ENCODE measurements at regions not wholly inside any gene's neighbourhood (a gene's known extent, or its start where the extent isn't known, plus 50 kb on each side); places are given as distances from the start of the nearest gene placed in this dataset.

- Histone ChIP-seq H3K27me3 (ENCODE audit: insufficient read depth, low read length) (no peaks in the 10 kb centered on the region), H3K27ac (ENCODE audit: low read depth, low read length) (no peak overlapping the region), H3K4me3 (ENCODE audit: low read depth, low read length) (no peak overlapping the region), H2AFZ (ENCODE audit: low read length, unreplicated experiment) (no peak overlapping the region), H3K36me3 (ENCODE audit: insufficient read depth, low read length) (no peaks in the 10 kb centered on the region), H3K4me1 (ENCODE audit: control insufficient read depth, insufficient read depth, low read length, unreplicated experiment) (no peaks in the 10 kb centered on the region), H3K79me2 (ENCODE audit: control insufficient read depth, insufficient read depth, low read length, unreplicated experiment) (no peaks in the 10 kb centered on the region)
These were observed 541.5 kb upstream of the ZWINT start for GRCh38 chr10:56902554-56902953.

GRCh38 chr10:56895306-56895705, 534.2 kb upstream of the ZWINT start:
- H3K36me3 ChIP-seq (ENCODE audit: insufficient read depth, low read length), result no peaks in the 10 kb centered on the region
- no peaks in the 10 kb centered on the region for H3K27me3 ChIP-seq (ENCODE audit: insufficient read depth, low read length)
- no peak overlapping the region for H2AFZ ChIP-seq (ENCODE audit: low read length, unreplicated experiment)
- H3K27ac ChIP-seq (ENCODE audit: low read depth, low read length), result no peak overlapping the region
- H3K4me1 ChIP-seq (ENCODE audit: control insufficient read depth, insufficient read depth, low read length, unreplicated experiment), result no peaks in the 10 kb centered on the region
- H3K79me2 ChIP-seq (ENCODE audit: control insufficient read depth, insufficient read depth, low read length, unreplicated experiment), result no peaks in the 10 kb centered on the region
- no peak overlapping the region for H3K4me3 ChIP-seq (ENCODE audit: low read depth, low read length)

- Histone ChIP-seq H3K79me2 (ENCODE audit: control insufficient read depth, insufficient read depth, low read length, unreplicated experiment) (no peaks in the 10 kb centered on the region), H3K4me1 (ENCODE audit: control insufficient read depth, insufficient read depth, low read length, unreplicated experiment) (no peaks in the 10 kb centered on the region), H3K36me3 (ENCODE audit: insufficient read depth, low read length) (no peaks in the 10 kb centered on the region), H3K27me3 (ENCODE audit: insufficient read depth, low read length) (no peaks in the 10 kb centered on the region), H3K27ac (ENCODE audit: low read depth, low read length) (no peak overlapping the region), H3K4me3 (ENCODE audit: low read depth, low read length) (no peak overlapping the region), H2AFZ (ENCODE audit: low read length, unreplicated experiment) (no peak overlapping the region)
These were observed 520.2 kb upstream of the ZWINT start for GRCh38 chr10:56881218-56881617.

DNA sequence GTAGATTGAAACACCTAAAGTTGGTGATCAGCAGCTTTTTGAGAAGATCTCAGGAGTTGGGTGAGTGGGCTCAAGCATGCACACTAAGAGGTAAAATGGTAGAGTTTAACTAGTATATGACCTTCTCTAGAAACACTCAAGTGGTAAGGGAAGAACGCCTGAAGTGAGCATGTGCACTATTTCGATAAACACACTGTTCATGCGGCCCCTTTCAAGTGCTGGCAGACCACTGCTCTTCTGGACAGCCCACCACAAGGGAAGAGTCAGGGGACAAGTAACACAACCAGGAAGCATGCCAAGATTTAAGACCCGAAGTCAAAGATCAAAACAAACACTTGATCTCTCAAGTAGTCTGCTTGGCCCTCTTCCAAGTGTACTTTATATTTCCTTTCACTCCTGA, 519.5 kb upstream of the ZWINT start:
- Histone ChIP-seq H3K79me2 (ENCODE audit: control insufficient read depth, insufficient read depth, low read length, unreplicated experiment) (no peaks in the 10 kb centered on the region), H3K36me3 (ENCODE audit: insufficient read depth, low read length) (no peaks in the 10 kb centered on the region), H3K27ac (ENCODE audit: low read depth, low read length) (no peak overlapping the region), H3K27me3 (ENCODE audit: insufficient read depth, low read length) (no peaks in the 10 kb centered on the region), H2AFZ (ENCODE audit: low read length, unreplicated experiment) (no peak overlapping the region), H3K4me1 (ENCODE audit: control insufficient read depth, insufficient read depth, low read length, unreplicated experiment) (no peaks in the 10 kb centered on the region), H3K4me3 (ENCODE audit: low read depth, low read length) (no peak overlapping the region)

DNA sequence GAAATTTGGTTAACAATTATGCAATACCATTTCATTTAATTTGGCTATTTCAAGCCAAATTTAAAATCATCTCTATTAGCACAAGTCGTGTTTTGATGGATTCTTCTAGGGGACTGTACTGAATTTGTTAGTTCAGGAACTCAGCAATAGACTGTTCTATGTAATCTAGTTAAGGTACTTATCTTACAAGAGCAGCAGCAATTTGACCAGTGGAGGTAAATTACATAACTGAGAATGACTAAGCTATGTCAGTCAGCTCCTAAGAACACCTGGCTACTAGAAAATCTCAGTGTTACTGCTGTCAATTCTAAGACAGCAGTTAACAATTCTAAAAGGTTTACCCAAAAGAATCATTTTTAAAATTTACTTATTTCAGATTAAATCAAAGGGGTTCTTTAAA, 513.9 kb upstream of the ZWINT start:
- H3K4me1 ChIP-seq (ENCODE audit: control insufficient read depth, insufficient read depth, low read length, unreplicated experiment), result no peaks in the 10 kb centered on the region
- no peaks in the 10 kb centered on the region for H3K27me3 ChIP-seq (ENCODE audit: insufficient read depth, low read length)
- no peak overlapping the region for H2AFZ ChIP-seq (ENCODE audit: low read length, unreplicated experiment)
- no peaks in the 10 kb centered on the region for H3K36me3 ChIP-seq (ENCODE audit: insufficient read depth, low read length)
- no peak overlapping the region for H3K27ac ChIP-seq (ENCODE audit: low read depth, low read length)
- H3K4me3 ChIP-seq (ENCODE audit: low read depth, low read length), result no peak overlapping the region
- no peaks in the 10 kb centered on the region for H3K79me2 ChIP-seq (ENCODE audit: control insufficient read depth, insufficient read depth, low read length, unreplicated experiment)

- H3K4me1 ChIP-seq (ENCODE audit: control insufficient read depth, insufficient read depth, low read length, unreplicated experiment), result no peaks in the 10 kb centered on the region
- no peaks in the 10 kb centered on the region for H3K36me3 ChIP-seq (ENCODE audit: insufficient read depth, low read length)
- H3K4me3 ChIP-seq (ENCODE audit: low read depth, low read length), result no peak overlapping the region
- H2AFZ ChIP-seq (ENCODE audit: low read length, unreplicated experiment), result no peak overlapping the region
- no peaks in the 10 kb centered on the region for H3K79me2 ChIP-seq (ENCODE audit: control insufficient read depth, insufficient read depth, low read length, unreplicated experiment)
- H3K27ac ChIP-seq (ENCODE audit: low read depth, low read length), result no peak overlapping the region
- H3K27me3 ChIP-seq (ENCODE audit: insufficient read depth, low read length), result no peaks in the 10 kb centered on the region
These were observed 510.2 kb upstream of the ZWINT start for GRCh38 chr10:56871160-56871668.

DNA sequence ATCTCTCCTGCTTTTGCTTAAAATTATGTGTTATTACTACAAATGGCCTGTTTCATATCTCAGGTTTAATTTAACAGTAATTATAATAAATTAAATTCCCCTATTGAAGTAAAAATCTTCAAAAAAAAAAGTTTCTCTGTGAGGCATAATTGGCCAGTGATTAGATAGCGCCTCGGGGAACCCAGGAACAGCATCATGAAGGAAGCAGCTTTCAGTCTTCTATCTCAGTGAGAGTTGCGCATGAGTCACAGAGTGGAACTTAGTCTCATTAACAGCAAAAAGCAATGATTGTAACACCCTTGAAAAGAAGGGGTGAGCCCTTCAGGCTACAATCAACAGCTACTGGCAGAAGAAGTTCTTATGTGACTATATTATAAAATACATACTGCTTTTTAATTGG, 506.2 kb upstream of the ZWINT start:
- Histone ChIP-seq H3K4me3 (ENCODE audit: low read depth, low read length) (no peak overlapping the region), H3K36me3 (ENCODE audit: insufficient read depth, low read length) (no peaks in the 10 kb centered on the region), H3K4me1 (ENCODE audit: control insufficient read depth, insufficient read depth, low read length, unreplicated experiment) (no peaks in the 10 kb centered on the region), H3K27ac (ENCODE audit: low read depth, low read length) (no peak overlapping the region), H2AFZ (ENCODE audit: low read length, unreplicated experiment) (no peak overlapping the region), H3K27me3 (ENCODE audit: insufficient read depth, low read length) (no peaks in the 10 kb centered on the region), H3K79me2 (ENCODE audit: control insufficient read depth, insufficient read depth, low read length, unreplicated experiment) (no peaks in the 10 kb centered on the region)

DNA sequence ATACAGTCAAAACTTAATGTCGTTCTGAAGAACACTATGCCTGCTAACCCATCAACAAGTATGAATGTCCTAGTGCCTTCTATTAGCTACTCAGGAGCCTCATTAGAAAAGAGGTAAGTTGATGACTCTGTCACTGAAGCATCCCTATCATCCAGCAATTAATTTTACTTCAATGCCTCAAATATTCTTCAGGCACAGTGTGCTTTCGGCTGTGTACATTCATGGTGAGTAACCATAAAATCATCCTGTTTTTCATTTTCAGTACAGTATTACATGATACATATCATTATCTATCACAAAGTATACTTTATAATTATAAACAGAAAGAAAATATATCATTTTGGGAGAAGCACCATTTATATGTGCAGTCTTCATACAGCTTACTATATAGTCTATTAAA, 495.5 kb upstream of the ZWINT start:
- no peaks in the 10 kb centered on the region for H3K36me3 ChIP-seq (ENCODE audit: insufficient read depth, low read length)
- no peaks in the 10 kb centered on the region for H3K79me2 ChIP-seq (ENCODE audit: control insufficient read depth, insufficient read depth, low read length, unreplicated experiment)
- H2AFZ ChIP-seq (ENCODE audit: low read length, unreplicated experiment), result no peak overlapping the region
- H3K4me1 ChIP-seq (ENCODE audit: control insufficient read depth, insufficient read depth, low read length, unreplicated experiment), result no peaks in the 10 kb centered on the region
- no peaks in the 10 kb centered on the region for H3K27me3 ChIP-seq (ENCODE audit: insufficient read depth, low read length)
- no peak overlapping the region for H3K4me3 ChIP-seq (ENCODE audit: low read depth, low read length)
- H3K27ac ChIP-seq (ENCODE audit: low read depth, low read length), result no peak overlapping the region

DNA sequence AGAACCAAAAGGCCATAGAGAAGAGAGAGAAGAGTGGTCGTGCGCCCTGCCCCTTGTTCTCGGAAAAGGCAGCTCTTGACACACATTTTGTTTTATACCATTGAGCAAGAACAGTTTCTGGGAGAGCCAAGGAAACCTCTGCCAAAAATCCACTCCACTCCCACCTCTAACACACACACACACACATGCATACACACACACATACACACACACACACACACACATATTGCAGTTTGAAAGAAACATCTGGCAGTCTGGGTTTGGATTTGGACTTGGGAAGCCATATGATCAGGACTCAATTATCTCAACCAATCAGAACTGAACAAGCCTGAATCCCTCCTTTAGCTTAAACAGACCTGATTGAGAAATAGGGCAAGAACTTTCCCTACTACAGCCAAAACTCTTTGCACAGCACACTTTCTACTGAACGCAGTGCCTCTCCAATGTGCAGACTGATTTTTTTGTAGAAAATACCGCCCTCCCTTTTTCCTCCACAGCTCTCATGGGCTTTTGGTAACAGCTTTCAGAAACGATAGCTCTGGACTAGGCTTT, 484.0 kb upstream of the ZWINT start:
- no peaks in the 10 kb centered on the region for H3K4me1 ChIP-seq (ENCODE audit: control insufficient read depth, insufficient read depth, low read length, unreplicated experiment)
- no peaks in the 10 kb centered on the region for H3K27me3 ChIP-seq (ENCODE audit: insufficient read depth, low read length)
- H3K4me3 ChIP-seq (ENCODE audit: low read depth, low read length), result no peak overlapping the region
- H3K27ac ChIP-seq (ENCODE audit: low read depth, low read length), result no peak overlapping the region
- no peaks in the 10 kb centered on the region for H3K79me2 ChIP-seq (ENCODE audit: control insufficient read depth, insufficient read depth, low read length, unreplicated experiment)
- H3K36me3 ChIP-seq (ENCODE audit: insufficient read depth, low read length), result no peaks in the 10 kb centered on the region
- no peak overlapping the region for H2AFZ ChIP-seq (ENCODE audit: low read length, unreplicated experiment)

DNA sequence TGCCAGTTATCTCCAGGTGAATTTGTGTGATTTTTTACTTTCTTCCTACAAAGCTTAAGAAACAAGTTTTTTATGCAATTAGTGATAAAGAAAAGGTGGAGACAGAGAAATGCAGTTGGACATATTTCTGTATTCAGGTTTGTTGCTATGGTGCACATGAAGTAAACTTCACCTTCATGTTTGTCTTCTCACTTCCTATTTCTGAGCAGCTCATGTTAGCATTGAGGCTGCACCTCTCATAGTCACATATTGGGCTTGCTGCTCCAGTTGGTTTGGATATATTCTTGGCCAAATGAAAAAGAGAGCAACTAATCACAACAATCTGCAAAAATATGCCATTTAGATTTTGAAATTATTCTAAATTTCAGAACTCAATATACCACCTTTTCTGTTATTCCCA, 475.6 kb upstream of the ZWINT start:
- no peaks in the 10 kb centered on the region for H3K79me2 ChIP-seq (ENCODE audit: control insufficient read depth, insufficient read depth, low read length, unreplicated experiment)
- H3K27ac ChIP-seq (ENCODE audit: low read depth, low read length), result no peak overlapping the region
- H3K4me1 ChIP-seq (ENCODE audit: control insufficient read depth, insufficient read depth, low read length, unreplicated experiment), result no peaks in the 10 kb centered on the region
- H3K27me3 ChIP-seq (ENCODE audit: insufficient read depth, low read length), result no peaks in the 10 kb centered on the region
- H3K36me3 ChIP-seq (ENCODE audit: insufficient read depth, low read length), result no peaks in the 10 kb centered on the region
- H2AFZ ChIP-seq (ENCODE audit: low read length, unreplicated experiment), result no peak overlapping the region
- H3K4me3 ChIP-seq (ENCODE audit: low read depth, low read length), result no peak overlapping the region

DNA sequence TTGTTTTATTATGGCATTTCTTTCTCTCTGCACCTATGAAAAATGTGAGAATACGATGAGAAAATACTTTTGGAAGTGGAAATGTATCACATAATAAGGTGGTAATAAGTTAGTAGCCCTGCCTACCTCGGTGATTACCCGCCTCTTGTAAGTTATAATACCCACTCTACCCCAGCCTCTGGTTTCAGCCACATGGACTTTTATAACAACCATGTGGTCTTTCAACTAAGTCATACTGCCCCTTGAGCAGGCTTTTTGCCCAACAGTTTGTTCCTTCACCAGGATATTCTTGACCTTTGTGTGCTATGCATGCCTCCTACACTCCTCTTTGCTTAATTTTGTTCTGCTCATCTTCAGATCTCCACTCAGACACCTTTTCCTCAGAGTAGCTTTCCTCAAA, 470.6 kb upstream of the ZWINT start:
- Histone ChIP-seq H3K79me2 (ENCODE audit: control insufficient read depth, insufficient read depth, low read length, unreplicated experiment) (no peaks in the 10 kb centered on the region), H3K4me1 (ENCODE audit: control insufficient read depth, insufficient read depth, low read length, unreplicated experiment) (no peaks in the 10 kb centered on the region), H3K27ac (ENCODE audit: low read depth, low read length) (no peak overlapping the region), H3K27me3 (ENCODE audit: insufficient read depth, low read length) (no peaks in the 10 kb centered on the region), H2AFZ (ENCODE audit: low read length, unreplicated experiment) (no peak overlapping the region), H3K4me3 (ENCODE audit: low read depth, low read length) (no peak overlapping the region), H3K36me3 (ENCODE audit: insufficient read depth, low read length) (no peaks in the 10 kb centered on the region)

Data from ACC112 (cell line).